Suprapubic skin (tissue), 3 donors: ENCODE measurements at regions not wholly inside any gene's neighbourhood (a gene's known extent, or its start where the extent isn't known, plus 50 kb on each side); places are given as distances from the start of the nearest gene placed in this dataset.
A peak's percentile ranks its signal among the peaks of the same experiment; 100 is the strongest.

Experiments used
- CTCF ChIP-seq, 2 donors: fragments of 200-600 bp in 1 of 2; fragments of 450-650 bp in 1 of 2; sonication (generic) in 1 of 2; IDR thresholded peaks; one replicate each; pipeline ENCODE4 v1.5.1; 2016 to 2019; ENCODE audit warnings: antibody characterized with exemption in 2 of 2, mild to moderate bottlenecking in 1 of 2, moderate library complexity in 1 of 2
- POLR2AphosphoS5 ChIP-seq, 3 donors: sonication (generic); formaldehyde crosslinking; IDR thresholded peaks; one replicate each; pipeline ENCODE4 v1.6.1; 2017; ENCODE audit warnings: antibody characterized with exemption in 3 of 3

- TF ChIP-seq CTCF (IDR thresholded peaks at IDR 0.05): peak; percentile 60 to 63
- no peak for TF ChIP-seq POLR2AphosphoS5 (IDR thresholded peaks at IDR 0.05)
Measured at GRCh38 chr1:48061162-48062136, 64.3 kb upstream of the TRABD2B start.
